OCI-LY7 (cell line): ENCODE measurements at regions not wholly inside any gene's neighbourhood (a gene's known extent, or its start where the extent isn't known, plus 50 kb on each side); places are given as distances from the start of the nearest gene placed in this dataset.

Experiments used
- EZH2phosphoT487 ChIP-seq: fragments of 200-600 bp; sonication (generic); IDR thresholded peaks from 2 replicates; pipeline ENCODE4 v1.6.1; 2018; ENCODE audit warnings: low read depth, borderline replicate concordance, mild to moderate bottlenecking, mixed run types, antibody characterized with exemption, low read length, moderate library complexity, mixed read lengths
- TF ChIP-seq, protein P1 (sequence below): fragments of 200-600 bp; sonication (generic); conservative IDR thresholded peaks from 2 replicates; pipeline ENCODE4 v1.5.1; 2014; ENCODE audit warnings: mild to moderate bottlenecking, antibody characterized with exemption, low read length, moderate library complexity, mixed read lengths

DNA sequence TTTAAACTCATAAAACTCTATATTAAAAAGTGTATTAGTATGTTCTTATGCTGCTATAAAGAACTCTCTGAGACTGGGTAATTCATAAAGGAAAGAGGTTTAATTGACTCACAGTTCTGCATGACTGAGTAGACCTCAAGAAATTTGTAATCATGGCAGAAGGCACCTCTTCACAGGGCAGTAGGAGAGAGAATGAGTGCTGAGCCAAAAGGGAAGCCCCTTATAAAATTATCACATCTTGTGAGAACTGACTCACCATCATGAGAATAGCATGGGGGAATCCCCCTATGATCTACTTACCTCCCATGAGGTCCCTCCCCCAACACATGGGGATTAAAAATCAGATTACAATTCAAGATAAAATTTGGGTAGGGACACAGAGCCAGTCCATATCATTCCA lies 463.2 kb downstream of the KLHL13 start:
- TF ChIP-seq, protein P1, sequence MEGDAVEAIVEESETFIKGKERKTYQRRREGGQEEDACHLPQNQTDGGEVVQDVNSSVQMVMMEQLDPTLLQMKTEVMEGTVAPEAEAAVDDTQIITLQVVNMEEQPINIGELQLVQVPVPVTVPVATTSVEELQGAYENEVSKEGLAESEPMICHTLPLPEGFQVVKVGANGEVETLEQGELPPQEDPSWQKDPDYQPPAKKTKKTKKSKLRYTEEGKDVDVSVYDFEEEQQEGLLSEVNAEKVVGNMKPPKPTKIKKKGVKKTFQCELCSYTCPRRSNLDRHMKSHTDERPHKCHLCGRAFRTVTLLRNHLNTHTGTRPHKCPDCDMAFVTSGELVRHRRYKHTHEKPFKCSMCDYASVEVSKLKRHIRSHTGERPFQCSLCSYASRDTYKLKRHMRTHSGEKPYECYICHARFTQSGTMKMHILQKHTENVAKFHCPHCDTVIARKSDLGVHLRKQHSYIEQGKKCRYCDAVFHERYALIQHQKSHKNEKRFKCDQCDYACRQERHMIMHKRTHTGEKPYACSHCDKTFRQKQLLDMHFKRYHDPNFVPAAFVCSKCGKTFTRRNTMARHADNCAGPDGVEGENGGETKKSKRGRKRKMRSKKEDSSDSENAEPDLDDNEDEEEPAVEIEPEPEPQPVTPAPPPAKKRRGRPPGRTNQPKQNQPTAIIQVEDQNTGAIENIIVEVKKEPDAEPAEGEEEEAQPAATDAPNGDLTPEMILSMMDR, result no peak
- no peak for TF ChIP-seq EZH2phosphoT487
